ENCODE measurements at regions not wholly inside any gene's neighbourhood (a gene's known extent, or its start where the extent isn't known, plus 50 kb on each side); places are given as distances from the start of the nearest gene placed in this dataset.

- TF ChIP-seq CTCF (IDR thresholded peaks at IDR 0.05; ENCODE audit: low read depth, low read length) = no peak
- no peak overlapping the region for H3K4me3 ChIP-seq (ENCODE audit: low read depth, low read length)
Observed at GRCh38 chr7:24463474-24463873, 109.8 kb upstream of the PALS2 start.

- H3K4me3 ChIP-seq (ENCODE audit: low read depth, low read length) = no peak overlapping the region
- TF ChIP-seq CTCF (IDR thresholded peaks at IDR 0.05; ENCODE audit: low read depth, low read length) = no peak
Observed at GRCh38 chr7:24464861-24465260, 108.4 kb upstream of the PALS2 start.

GRCh38 chr7:24466168-24466768, 107.0 kb upstream of the PALS2 start:
- H3K4me3 ChIP-seq (ENCODE audit: low read depth, low read length) = no peak overlapping the region
- no peak for TF ChIP-seq CTCF (IDR thresholded peaks at IDR 0.05; ENCODE audit: low read depth, low read length)

- no peak for TF ChIP-seq CTCF (IDR thresholded peaks at IDR 0.05; ENCODE audit: low read depth, low read length)
- H3K4me3 ChIP-seq (ENCODE audit: low read depth, low read length) = no peak overlapping the region
Observed at GRCh38 chr7:24469118-24469517, 104.1 kb upstream of the PALS2 start.

- TF ChIP-seq CTCF (IDR thresholded peaks at IDR 0.05; ENCODE audit: low read depth, low read length) = no peak
- H3K4me3 ChIP-seq (ENCODE audit: low read depth, low read length) = no peak overlapping the region
Observed at GRCh38 chr7:24472093-24472492, 101.2 kb upstream of the PALS2 start.

- TF ChIP-seq CTCF (IDR thresholded peaks at IDR 0.05; ENCODE audit: low read depth, low read length) = no peak
- H3K4me3 ChIP-seq (ENCODE audit: low read depth, low read length) = no peak overlapping the region
Observed at GRCh38 chr7:24475166-24475961, 97.9 kb upstream of the PALS2 start.

- H3K4me3 ChIP-seq (ENCODE audit: low read depth, low read length) = no peak overlapping the region
- TF ChIP-seq CTCF (IDR thresholded peaks at IDR 0.05; ENCODE audit: low read depth, low read length) = no peak
Observed at GRCh38 chr7:24476227-24476626, 97.0 kb upstream of the PALS2 start.
